HepG2 (cell line): ENCODE measurements at regions not wholly inside any gene's neighbourhood (a gene's known extent, or its start where the extent isn't known, plus 50 kb on each side); places are given as distances from the start of the nearest gene placed in this dataset.

Experiments
- ATAC-seq: fragments of 200-7000 bp; cut with Tn5 transposase; 3 replicates; pipeline ENCODE4 v1.9.1; 2020; ENCODE audit warnings: mild to moderate bottlenecking, moderate library complexity
- BruUV-seq: library from RNA; stranded (reverse); fragments of 400-500 nt; replicated peaks from 2 replicates; lab custom pipeline; 2021; lab: Mats Ljungman, UMichigan
- CTCF ChIA-PET: fragments of 300-600 bp; formaldehyde crosslinking; extraction: SDS; loops from one replicate; lab custom pipeline; 2021; ENCODE audit warnings: low total read pairs, inconsistent platforms, low intra/inter-chr PET ratio; lab: Yijun Ruan, JAX
- POLR2A ChIA-PET: fragments of 350-600 bp; sonication (Branson Sonifier 250); formaldehyde crosslinking; loops from one replicate; lab custom pipeline; 2020; ENCODE audit warnings: antibody characterized with exemption, inconsistent platforms; lab: Yijun Ruan, JAX
- DNase-seq: peaks from one replicate; pipeline ENCODE4 v3.0.0-alpha.2; 2015; ENCODE audit warnings: low spot score
- FAIRE-seq: peaks from 3 replicates; lab custom pipeline; 2011; peaks lifted over from hg19 to GRCh38; lab: Jason Lieb, UNC
- H2AFZ ChIP-seq: one replicate; pipeline ENCODE4 v1.6.1; 2011; ENCODE audit warnings: low read length, inconsistent platforms
- H3K27ac ChIP-seq: fragments of 300-600 bp; 3 replicates; pipeline ENCODE4 v1.8.0; 2011; ENCODE audit warnings: mixed run types, mild to moderate bottlenecking, mixed read lengths, low read length, inconsistent platforms; ENCODE audit not compliant: insufficient read depth; ENCODE audit errors: extremely low read length
- H3K27me3 ChIP-seq, 2 experiments: fragments of 200-600 bp in 1 of 2; 2 replicates in 1 of 2; 3 replicates in 1 of 2; pipeline versions ENCODE4 v1.6.0 to v1.8.0; 2011; ENCODE audit warnings: low read length in 2 of 2, mild to moderate bottlenecking in 2 of 2, moderate library complexity in 2 of 2, inconsistent platforms in 1 of 2; ENCODE audit not compliant: insufficient read depth in 2 of 2, control insufficient read depth in 1 of 2
- H3K36me3 ChIP-seq, 2 experiments: fragments of 200-600 bp in 1 of 2; replicated peaks in 1 of 2; 2 replicates in 1 of 2; 3 replicates in 1 of 2; pipeline versions ENCODE4 v1.5.1 to v1.8.0; 2011; ENCODE audit warnings: low read length in 2 of 2, inconsistent platforms in 1 of 2; ENCODE audit not compliant: insufficient read depth in 2 of 2, control insufficient read depth in 1 of 2
- H3K4me1 ChIP-seq: 2 replicates; pipeline ENCODE4 v1.5.1; 2012; ENCODE audit warnings: low read length, inconsistent platforms; ENCODE audit not compliant: insufficient read depth
- H3K4me2 ChIP-seq: 2 replicates; pipeline ENCODE4 v1.6.0; 2011; ENCODE audit warnings: low read depth, low read length, inconsistent platforms
- H3K4me3 ChIP-seq, 3 experiments: fragments of 200-600 bp in 1 of 3; sonication (generic), shearing (Covaris generic) in 1 of 3; replicated peaks in 1 of 3; 2 replicates each; pipeline ENCODE4 v1.5.1; 2011 to 2016; ENCODE audit warnings: low read length in 3 of 3, inconsistent platforms in 2 of 3, low read depth in 2 of 3, mild to moderate bottlenecking in 2 of 3, control low read depth in 1 of 3, mixed read lengths in 1 of 3; ENCODE audit not compliant: insufficient read depth in 1 of 3
- H3K79me2 ChIP-seq: one replicate; pipeline ENCODE4 v1.6.1; 2011; ENCODE audit warnings: low read length, inconsistent platforms; ENCODE audit not compliant: insufficient read depth
- H3K9ac ChIP-seq: 2 replicates; pipeline ENCODE4 v1.6.0; 2011; ENCODE audit warnings: mild to moderate bottlenecking, low read depth, low read length, inconsistent platforms; ENCODE audit not compliant: insufficient read depth
- H3K9me3 ChIP-seq: 2 replicates; pipeline ENCODE4 v1.5.1; 2012; ENCODE audit warnings: mild to moderate bottlenecking, low read length
- H4K20me1 ChIP-seq: 2 replicates; pipeline ENCODE4 v1.6.0; 2011; ENCODE audit warnings: inconsistent platforms, mild to moderate bottlenecking, low read length, moderate library complexity; ENCODE audit not compliant: insufficient read depth
- DNMT3B ChIP-seq: conservative IDR thresholded peaks from 2 replicates; pipeline ENCODE4 v1.6.1; 2016; ENCODE audit warnings: missing biosample characterization, control low read depth
- KMT2A ChIP-seq: sonication (generic); formaldehyde crosslinking; IDR thresholded peaks from 2 replicates; pipeline ENCODE4 v1.4.0; 2020; ENCODE audit warnings: missing genetic modification reagents
- NAIF1 ChIP-seq: sonication (generic); formaldehyde crosslinking; IDR thresholded peaks from 2 replicates; pipeline ENCODE4 v1.5.0; 2020; ENCODE audit warnings: mild to moderate bottlenecking, missing genetic modification reagents, borderline replicate concordance
- NKX3-1 ChIP-seq: sonication (generic); formaldehyde crosslinking; IDR thresholded peaks from 2 replicates; pipeline ENCODE4 v1.5.0; 2020; ENCODE audit warnings: missing genetic modification reagents
- RCOR2 ChIP-seq: IDR thresholded peaks from 2 replicates; pipeline ENCODE4 v1.6.1; 2016; ENCODE audit warnings: missing biosample characterization, missing genetic modification reagents
- THAP11 ChIP-seq: IDR thresholded peaks from 2 replicates; pipeline ENCODE4 v1.6.1; 2016; ENCODE audit warnings: missing biosample characterization, missing genetic modification reagents
- ZMYM4 ChIP-seq: sonication (generic); formaldehyde crosslinking; IDR thresholded peaks from 2 replicates; pipeline ENCODE4 v1.8.1; 2023; ENCODE audit warnings: mild to moderate bottlenecking, missing genetic modification reagents
- ZNF329 ChIP-seq: sonication (generic); formaldehyde crosslinking; IDR thresholded peaks from 2 replicates; pipeline ENCODE4 v1.9.0; 2021; ENCODE audit warnings: low read depth, mild to moderate bottlenecking, missing genetic modification reagents
- ZNF543 ChIP-seq: sonication (generic); formaldehyde crosslinking; IDR thresholded peaks from 2 replicates; pipeline ENCODE4 v1.4.0; 2020; ENCODE audit warnings: mild to moderate bottlenecking, missing genetic modification reagents
- ZNF644 ChIP-seq: IDR thresholded peaks from 2 replicates; pipeline ENCODE4 v1.6.1; 2016; ENCODE audit warnings: low read depth
- ZNF775 ChIP-seq: sonication (generic); formaldehyde crosslinking; IDR thresholded peaks from 2 replicates; pipeline ENCODE4 v1.4.0; 2020; ENCODE audit warnings: missing genetic modification reagents, mild to moderate bottlenecking, moderate library complexity, borderline replicate concordance
- WGBS: methylation state at CpG from one replicate; pipeline ENCODE4 v1.1.6; 2017; ENCODE audit warnings: low lambda C conversion rate; 5-methylcytosine and 5-hydroxymethylcytosine counted together
- in situ Hi-C: cut with HindIII; loops from 2 replicates; pipeline ENCODE4 v1.10.0; 2017; ENCODE audit warnings: low pct_unique_long_range_greater_than_20kb; ENCODE audit not compliant: extremely low pct_ligation_motif_present
- intact Hi-C: fragments of 100-400 bp; cut with micrococcal nuclease; formaldehyde crosslinking; loops from one replicate; pipeline ENCODE4 v1.10.0; 2022; ENCODE audit not compliant: unreplicated experiment
- TF ChIP-seq, protein P1 (sequence below): sonication (generic); formaldehyde crosslinking; IDR thresholded peaks from 2 replicates; pipeline ENCODE4 v1.9.0; 2022; ENCODE audit warnings: low read depth, missing genetic modification reagents
- TF ChIP-seq, protein P2 (sequence below): sonication (generic); formaldehyde crosslinking; IDR thresholded peaks from 2 replicates; pipeline ENCODE4 v1.5.0; 2020; ENCODE audit warnings: missing genetic modification reagents
- TF ChIP-seq, protein P3 (sequence below): sonication (generic); formaldehyde crosslinking; conservative IDR thresholded peaks from 2 replicates; pipeline ENCODE4 v1.4.0; 2020; ENCODE audit warnings: missing genetic modification reagents

DNA sequence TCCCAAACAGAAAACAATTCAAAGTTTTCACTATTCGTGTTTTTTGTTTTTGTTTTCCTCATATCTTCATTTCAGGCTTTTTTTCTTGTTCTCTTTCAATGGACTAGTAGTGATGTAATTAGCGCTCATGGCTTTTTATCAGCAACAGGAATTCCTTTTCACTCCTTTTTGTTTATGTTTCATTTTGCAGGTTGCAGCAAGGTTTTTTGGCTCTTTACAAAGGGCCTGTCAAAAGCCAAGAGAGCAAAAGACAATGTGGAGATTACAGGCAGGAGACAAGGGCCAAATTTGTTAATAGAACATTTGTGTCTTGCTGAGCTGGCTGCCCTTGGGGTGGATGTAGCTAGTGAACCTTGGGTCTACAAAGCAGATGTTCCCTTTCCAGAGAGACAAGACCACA is 467.4 kb upstream of the CDH20 start:
- FAIRE-seq (no peak), DNase-seq (no peak), ATAC-seq (no peak)
- TF ChIP-seq ZNF543 (CRISPR knock-in tag): no peak
- TF ChIP-seq, protein P1, sequence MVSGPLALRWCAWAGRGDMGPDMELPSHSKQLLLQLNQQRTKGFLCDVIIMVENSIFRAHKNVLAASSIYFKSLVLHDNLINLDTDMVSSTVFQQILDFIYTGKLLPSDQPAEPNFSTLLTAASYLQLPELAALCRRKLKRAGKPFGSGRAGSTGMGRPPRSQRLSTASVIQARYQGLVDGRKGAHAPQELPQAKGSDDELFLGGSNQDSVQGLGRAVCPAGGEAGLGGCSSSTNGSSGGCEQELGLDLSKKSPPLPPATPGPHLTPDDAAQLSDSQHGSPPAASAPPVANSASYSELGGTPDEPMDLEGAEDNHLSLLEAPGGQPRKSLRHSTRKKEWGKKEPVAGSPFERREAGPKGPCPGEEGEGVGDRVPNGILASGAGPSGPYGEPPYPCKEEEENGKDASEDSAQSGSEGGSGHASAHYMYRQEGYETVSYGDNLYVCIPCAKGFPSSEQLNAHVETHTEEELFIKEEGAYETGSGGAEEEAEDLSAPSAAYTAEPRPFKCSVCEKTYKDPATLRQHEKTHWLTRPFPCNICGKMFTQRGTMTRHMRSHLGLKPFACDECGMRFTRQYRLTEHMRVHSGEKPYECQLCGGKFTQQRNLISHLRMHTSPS (CRISPR knock-in tag): no peak
- no peak for TF ChIP-seq ZMYM4 (CRISPR knock-in tag)
- TF ChIP-seq, protein P2, sequence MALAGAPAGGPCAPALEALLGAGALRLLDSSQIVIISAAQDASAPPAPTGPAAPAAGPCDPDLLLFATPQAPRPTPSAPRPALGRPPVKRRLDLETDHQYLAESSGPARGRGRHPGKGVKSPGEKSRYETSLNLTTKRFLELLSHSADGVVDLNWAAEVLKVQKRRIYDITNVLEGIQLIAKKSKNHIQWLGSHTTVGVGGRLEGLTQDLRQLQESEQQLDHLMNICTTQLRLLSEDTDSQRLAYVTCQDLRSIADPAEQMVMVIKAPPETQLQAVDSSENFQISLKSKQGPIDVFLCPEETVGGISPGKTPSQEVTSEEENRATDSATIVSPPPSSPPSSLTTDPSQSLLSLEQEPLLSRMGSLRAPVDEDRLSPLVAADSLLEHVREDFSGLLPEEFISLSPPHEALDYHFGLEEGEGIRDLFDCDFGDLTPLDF (CRISPR knock-in tag): no peak
- TF ChIP-seq, protein P3, sequence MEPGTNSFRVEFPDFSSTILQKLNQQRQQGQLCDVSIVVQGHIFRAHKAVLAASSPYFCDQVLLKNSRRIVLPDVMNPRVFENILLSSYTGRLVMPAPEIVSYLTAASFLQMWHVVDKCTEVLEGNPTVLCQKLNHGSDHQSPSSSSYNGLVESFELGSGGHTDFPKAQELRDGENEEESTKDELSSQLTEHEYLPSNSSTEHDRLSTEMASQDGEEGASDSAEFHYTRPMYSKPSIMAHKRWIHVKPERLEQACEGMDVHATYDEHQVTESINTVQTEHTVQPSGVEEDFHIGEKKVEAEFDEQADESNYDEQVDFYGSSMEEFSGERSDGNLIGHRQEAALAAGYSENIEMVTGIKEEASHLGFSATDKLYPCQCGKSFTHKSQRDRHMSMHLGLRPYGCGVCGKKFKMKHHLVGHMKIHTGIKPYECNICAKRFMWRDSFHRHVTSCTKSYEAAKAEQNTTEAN: no peak
- TF ChIP-seq ZNF329 (CRISPR knock-in tag): no peak
- no peak for TF ChIP-seq ZNF644 (CRISPR knock-in tag)
- no peak for TF ChIP-seq THAP11
- no peak for TF ChIP-seq NAIF1 (CRISPR knock-in tag)
- no peak for TF ChIP-seq ZNF775 (CRISPR knock-in tag)
- TF ChIP-seq NKX3-1: no peak
- no peak for TF ChIP-seq DNMT3B (CRISPR knock-in tag)
- TF ChIP-seq RCOR2: no peak
- no peak for TF ChIP-seq KMT2A (CRISPR knock-in tag)
- in situ Hi-C loops: no loop called here
- H2AFZ ChIP-seq: no peak overlapping the region
- H4K20me1 ChIP-seq: no peaks in the 10 kb centered on the region
- 22% methylated on average over 2 of the region's 2 CpGs for WGBS
- no TSS peak for BruUV-seq
- CTCF ChIA-PET: no interaction called here
- intact Hi-C loops: no loop called here
- no peak overlapping the region for H3K27ac ChIP-seq
- H3K79me2 ChIP-seq: no peaks in the 10 kb centered on the region
- H3K4me2 ChIP-seq: no peak overlapping the region
- no peaks in the 10 kb centered on the region for H3K4me1 ChIP-seq
- no peaks in the 10 kb centered on the region for H3K36me3 ChIP-seq
- H3K4me3 ChIP-seq: no peak overlapping the region
- POLR2A ChIA-PET: no interaction called here
- H3K9ac ChIP-seq: no peak overlapping the region
- H3K27me3 ChIP-seq: no peaks in the 10 kb centered on the region
- no peaks in the 10 kb centered on the region for H3K9me3 ChIP-seq
